Keratinocyte (primary cell): ENCODE measurements at regions not wholly inside any gene's neighbourhood (a gene's known extent, or its start where the extent isn't known, plus 50 kb on each side); places are given as distances from the start of the nearest gene placed in this dataset.

Source experiments
- DNase-seq: peaks from one replicate; pipeline ENCODE4 v3.0.0-alpha.2; 2011; ENCODE audit warnings: low read depth, missing footprints, low spot score
- FAIRE-seq: peaks from 2 replicates; lab custom pipeline; 2011; peaks lifted over from hg19 to GRCh38; lab: Jason Lieb, UNC
- H2AFZ ChIP-seq: 2 replicates; pipeline ENCODE4 v1.6.0; 2012; ENCODE audit warnings: low read length, control low read depth, inconsistent platforms; ENCODE audit not compliant: control insufficient read depth
- H3K27ac ChIP-seq: 2 replicates; pipeline ENCODE4 v1.5.1; 2011; ENCODE audit warnings: low read length; ENCODE audit not compliant: control insufficient read depth, insufficient read depth
- H3K27me3 ChIP-seq: 3 replicates; pipeline ENCODE4 v1.6.0; 2011; ENCODE audit warnings: low read length; ENCODE audit not compliant: control insufficient read depth, insufficient read depth; ENCODE audit errors: extremely low read depth
- H3K36me3 ChIP-seq, 2 experiments: 2 replicates in 1 of 2; 3 replicates in 1 of 2; pipeline ENCODE4 v1.5.1; 2011; ENCODE audit warnings: low read length in 2 of 2, mild to moderate bottlenecking in 1 of 2; ENCODE audit not compliant: control insufficient read depth in 2 of 2, insufficient read depth in 2 of 2; ENCODE audit errors: extremely low read depth in 1 of 2
- H3K4me1 ChIP-seq: 3 replicates; pipeline ENCODE4 v1.5.1; 2011; ENCODE audit warnings: low read length; ENCODE audit not compliant: control insufficient read depth, insufficient read depth; ENCODE audit errors: extremely low read depth
- H3K4me2 ChIP-seq: 3 replicates; pipeline ENCODE4 v1.6.0; 2011; ENCODE audit warnings: low read depth, low read length; ENCODE audit not compliant: control insufficient read depth, insufficient read depth; ENCODE audit errors: extremely low read depth
- H3K4me3 ChIP-seq, 3 experiments: fragments of 200-600 bp in 1 of 3; sonication (generic) in 1 of 3; 2 replicates in 2 of 3; 3 replicates in 1 of 3; pipeline ENCODE4 v1.5.1; 2011 to 2016; ENCODE audit warnings: low read length in 3 of 3, mild to moderate bottlenecking in 3 of 3, control low read depth in 2 of 3, inconsistent platforms in 1 of 3, low read depth in 1 of 3, mixed read lengths in 1 of 3, mixed run types in 1 of 3, moderate library complexity in 1 of 3; ENCODE audit not compliant: control insufficient read depth in 2 of 3, insufficient read depth in 2 of 3; ENCODE audit errors: extremely low read depth in 1 of 3
- H3K79me2 ChIP-seq: 2 replicates; pipeline ENCODE4 v1.6.0; 2012; ENCODE audit warnings: low read length; ENCODE audit not compliant: control insufficient read depth, insufficient read depth
- H3K9ac ChIP-seq: 3 replicates; pipeline ENCODE4 v1.6.0; 2011; ENCODE audit warnings: low read length; ENCODE audit not compliant: control insufficient read depth, insufficient read depth; ENCODE audit errors: extremely low read depth
- H3K9me1 ChIP-seq: 3 replicates; pipeline ENCODE4 v1.6.0; 2011; ENCODE audit warnings: low read length; ENCODE audit not compliant: control insufficient read depth, insufficient read depth; ENCODE audit errors: extremely low read depth
- H3K9me3 ChIP-seq: 2 replicates; pipeline ENCODE4 v1.5.1; 2012; ENCODE audit warnings: low read depth, low read length; ENCODE audit not compliant: control insufficient read depth
- H4K20me1 ChIP-seq: 3 replicates; pipeline ENCODE4 v1.6.0; 2011; ENCODE audit warnings: low read length; ENCODE audit not compliant: control insufficient read depth, insufficient read depth; ENCODE audit errors: extremely low read depth
- EZH2 ChIP-seq: IDR thresholded peaks from one replicate; pipeline ENCODE4 v1.6.1; 2012; ENCODE audit warnings: inconsistent platforms, mild to moderate bottlenecking, low read length, moderate library complexity
- dilution Hi-C: fragments of 300-500 bp; cut with MboI; formaldehyde crosslinking; loops from one replicate; pipeline ENCODE4 v1.7.0; 2020; ENCODE audit warnings: low sequenced_read_pairs; ENCODE audit not compliant: extremely low pct_ligation_motif_present
- TF ChIP-seq, protein P1 (sequence below), 3 experiments: IDR thresholded peaks in 1 of 3; conservative IDR thresholded peaks in 1 of 3; optimal IDR thresholded peaks in 1 of 3; 2 replicates in 2 of 3; 3 replicates in 1 of 3; pipeline versions ENCODE3 to v1.5.1; 2011; ENCODE audit warnings: low read length in 3 of 3, mild to moderate bottlenecking in 3 of 3, moderate library complexity in 2 of 3, control low read depth in 1 of 3, inconsistent platforms in 1 of 3; ENCODE audit not compliant: insufficient read depth in 2 of 3; ENCODE audit errors: extremely low read depth in 1 of 3

DNA sequence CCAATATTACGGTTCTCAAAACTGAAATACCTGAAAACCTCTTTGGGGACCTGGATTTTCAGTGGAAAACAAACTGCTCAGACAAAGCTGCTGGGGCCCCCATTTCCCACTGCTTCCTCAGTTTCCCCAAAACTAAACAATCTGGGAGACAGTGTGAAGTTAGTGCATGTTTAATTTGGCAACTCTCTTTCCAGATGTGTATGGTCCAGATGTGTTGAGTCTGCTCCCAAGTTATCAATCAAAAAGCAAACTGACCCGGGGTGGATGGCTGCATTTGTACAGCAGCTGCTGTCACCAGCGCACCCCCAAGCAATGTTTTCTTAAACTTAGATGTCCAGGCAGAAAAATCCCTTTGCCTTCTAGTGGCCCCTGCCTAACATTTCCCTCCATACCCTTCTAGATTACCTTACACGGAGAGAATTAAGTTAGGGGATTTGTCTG is 136.9 kb downstream of the COPS8 start:
- H4K20me1 ChIP-seq = no peaks in the 10 kb centered on the region
- dilution Hi-C loops = no loop called here
- FAIRE-seq = no peak
- no peak overlapping the region for H3K9ac ChIP-seq
- H3K4me3 ChIP-seq = no peak overlapping the region
- H3K27me3 ChIP-seq = peaks cover 4% of the 10 kb centered on the region
- no peak for DNase-seq
- H3K9me1 ChIP-seq = no peaks in the 10 kb centered on the region
- no peaks in the 10 kb centered on the region for H3K79me2 ChIP-seq
- H3K27ac ChIP-seq = no peak overlapping the region
- H3K4me1 ChIP-seq = peaks cover 10% of the 10 kb centered on the region
- H2AFZ ChIP-seq = no peak overlapping the region
- TF ChIP-seq, protein P1, sequence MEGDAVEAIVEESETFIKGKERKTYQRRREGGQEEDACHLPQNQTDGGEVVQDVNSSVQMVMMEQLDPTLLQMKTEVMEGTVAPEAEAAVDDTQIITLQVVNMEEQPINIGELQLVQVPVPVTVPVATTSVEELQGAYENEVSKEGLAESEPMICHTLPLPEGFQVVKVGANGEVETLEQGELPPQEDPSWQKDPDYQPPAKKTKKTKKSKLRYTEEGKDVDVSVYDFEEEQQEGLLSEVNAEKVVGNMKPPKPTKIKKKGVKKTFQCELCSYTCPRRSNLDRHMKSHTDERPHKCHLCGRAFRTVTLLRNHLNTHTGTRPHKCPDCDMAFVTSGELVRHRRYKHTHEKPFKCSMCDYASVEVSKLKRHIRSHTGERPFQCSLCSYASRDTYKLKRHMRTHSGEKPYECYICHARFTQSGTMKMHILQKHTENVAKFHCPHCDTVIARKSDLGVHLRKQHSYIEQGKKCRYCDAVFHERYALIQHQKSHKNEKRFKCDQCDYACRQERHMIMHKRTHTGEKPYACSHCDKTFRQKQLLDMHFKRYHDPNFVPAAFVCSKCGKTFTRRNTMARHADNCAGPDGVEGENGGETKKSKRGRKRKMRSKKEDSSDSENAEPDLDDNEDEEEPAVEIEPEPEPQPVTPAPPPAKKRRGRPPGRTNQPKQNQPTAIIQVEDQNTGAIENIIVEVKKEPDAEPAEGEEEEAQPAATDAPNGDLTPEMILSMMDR (optimal IDR thresholded peaks at IDR 0.05 in 1 of 3, IDR thresholded peaks at IDR 0.05 in 1 of 3, conservative IDR thresholded peaks at IDR 0.05 in 1 of 3; ENCODE audit: extremely low read depth in 1 of 3, insufficient read depth in 2 of 3, low read length in 3 of 3) = no peak
- no peak for TF ChIP-seq EZH2
- H3K36me3 ChIP-seq = no peaks in the 10 kb centered on the region
- no peaks in the 10 kb centered on the region for H3K9me3 ChIP-seq
- no peak overlapping the region for H3K4me2 ChIP-seq

- Histone ChIP-seq H3K9ac (no peak overlapping the region), H4K20me1 (no peaks in the 10 kb centered on the region), H3K27ac (peak overlapping the region; percentile 9), H2AFZ (no peak overlapping the region), H3K27me3 (peaks cover 4% of the 10 kb centered on the region), H3K9me1 (no peaks in the 10 kb centered on the region), H3K4me3 (no peak overlapping the region), H3K9me3 (no peaks in the 10 kb centered on the region), H3K79me2 (no peaks in the 10 kb centered on the region), H3K36me3 (no peaks in the 10 kb centered on the region), H3K4me2 (no peak overlapping the region), H3K4me1 (peaks cover 16% of the 10 kb centered on the region)
- FAIRE-seq (peak; percentile 82), DNase-seq (peak; percentile 45)
- dilution Hi-C loops = no loop called here
- TF ChIP-seq EZH2 = no peak
- TF ChIP-seq, protein P1 (optimal IDR thresholded peaks at IDR 0.05 in 1 of 3, IDR thresholded peaks at IDR 0.05 in 1 of 3, conservative IDR thresholded peaks at IDR 0.05 in 1 of 3; ENCODE audit: extremely low read depth in 1 of 3, insufficient read depth in 2 of 3, low read length in 3 of 3) = no peak
Measured at GRCh38 chr2:237223201-237223861, 137.6 kb downstream of the COPS8 start.
